Central memory CD8-positive, alpha-beta T cell (primary cell): ENCODE measurements at regions not wholly inside any gene's neighbourhood (a gene's known extent, or its start where the extent isn't known, plus 50 kb on each side); places are given as distances from the start of the nearest gene placed in this dataset.

ENCODE experiments used
- ATAC-seq: fragments of 150-1000 bp; cut with Tn5 transposase; replicated peaks from 2 replicates; pipeline ENCODE4 v1.10.0; 2022; ENCODE audit warnings: mild to moderate bottlenecking, moderate FRiP score, moderate number of reproducible peaks; ENCODE audit not compliant: poor library complexity, severe bottlenecking; ENCODE audit errors: extremely low read depth
- DNase-seq, 2 donors: peaks; one replicate each; pipeline ENCODE4 v3.0.0; 2021; ENCODE audit warnings: low spot score in 2 of 2
- H3K27ac Mint-ChIP-seq: one replicate; pipeline ENCODE4 v1.8.0; 2022; ENCODE audit warnings: low read depth, mild to moderate bottlenecking, moderate library complexity, mixed read lengths
- H3K27me3 Mint-ChIP-seq: one replicate; pipeline ENCODE4 v1.8.0; 2022; ENCODE audit warnings: mixed read lengths
- H3K36me3 Mint-ChIP-seq: one replicate; pipeline ENCODE4 v1.8.0; 2022; ENCODE audit warnings: mild to moderate bottlenecking, moderate library complexity, mixed read lengths; ENCODE audit not compliant: insufficient read depth
- H3K4me1 Mint-ChIP-seq: one replicate; pipeline ENCODE4 v1.8.0; 2022; ENCODE audit warnings: mixed read lengths
- H3K4me3 Mint-ChIP-seq: one replicate; pipeline ENCODE4 v1.8.0; 2022; ENCODE audit warnings: mild to moderate bottlenecking, moderate library complexity, mixed read lengths
- H3K9me3 Mint-ChIP-seq: one replicate; pipeline ENCODE4 v1.8.0; 2022; ENCODE audit warnings: mixed read lengths

DNA sequence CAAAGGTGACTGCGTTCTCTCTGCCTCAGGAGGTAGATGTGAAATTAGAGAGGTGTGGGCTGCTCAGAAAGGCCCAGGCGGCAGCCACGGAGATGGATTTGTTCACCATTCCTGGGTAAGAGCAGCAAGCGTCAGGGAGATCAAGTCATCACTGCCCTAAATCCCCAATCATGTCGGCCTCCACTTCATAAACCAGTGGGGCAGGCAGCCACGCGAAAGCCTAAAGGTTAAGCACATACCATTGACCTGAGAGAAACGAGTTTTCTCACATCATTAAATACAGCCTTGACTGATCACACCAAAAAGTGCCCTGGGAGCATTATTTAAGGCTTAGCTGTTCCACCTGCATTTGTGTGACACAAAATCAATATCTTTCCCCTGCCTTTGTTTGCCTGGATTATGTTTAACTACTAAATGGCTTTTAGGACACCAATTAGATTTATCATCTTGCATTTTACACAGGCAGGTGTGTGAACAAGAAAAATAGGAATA is 50.7 kb upstream of the FOXB1 start:
- ATAC-seq (no peak), DNase-seq (no peak)
- H3K27me3 Mint-ChIP-seq: peaks cover 57% of the 10 kb centered on the region
- H3K4me3 Mint-ChIP-seq: no peak overlapping the region
- H3K4me1 Mint-ChIP-seq: no peaks in the 10 kb centered on the region
- H3K27ac Mint-ChIP-seq: no peak overlapping the region
- no peaks in the 10 kb centered on the region for H3K36me3 Mint-ChIP-seq
- H3K9me3 Mint-ChIP-seq: no peaks in the 10 kb centered on the region

DNA sequence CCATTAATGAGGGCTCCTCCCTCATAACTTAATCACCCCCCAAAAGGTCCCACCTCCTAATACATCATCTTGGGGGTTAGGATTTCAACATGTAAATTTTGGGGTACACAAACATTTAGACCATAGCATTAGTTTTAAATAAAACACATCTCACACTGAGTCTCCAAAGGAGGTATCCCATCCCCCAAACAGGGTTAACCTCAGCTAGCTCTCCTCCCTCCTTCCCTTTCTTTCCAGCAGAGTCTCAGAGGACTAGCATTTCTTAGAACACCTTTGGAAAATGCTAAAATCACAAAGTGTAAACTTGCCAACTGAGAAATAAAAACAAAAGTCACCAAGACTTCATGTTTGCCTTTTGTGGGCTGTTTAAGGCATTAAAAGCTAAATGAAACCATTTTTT is 51.2 kb upstream of the FOXB1 start:
- no peak for ATAC-seq
- H3K36me3 Mint-ChIP-seq: no peaks in the 10 kb centered on the region
- H3K27ac Mint-ChIP-seq: no peak overlapping the region
- H3K9me3 Mint-ChIP-seq: no peaks in the 10 kb centered on the region
- no peaks in the 10 kb centered on the region for H3K4me1 Mint-ChIP-seq
- no peak overlapping the region for H3K4me3 Mint-ChIP-seq
- DNase-seq: no peak
- peaks cover 57% of the 10 kb centered on the region for H3K27me3 Mint-ChIP-seq

DNA sequence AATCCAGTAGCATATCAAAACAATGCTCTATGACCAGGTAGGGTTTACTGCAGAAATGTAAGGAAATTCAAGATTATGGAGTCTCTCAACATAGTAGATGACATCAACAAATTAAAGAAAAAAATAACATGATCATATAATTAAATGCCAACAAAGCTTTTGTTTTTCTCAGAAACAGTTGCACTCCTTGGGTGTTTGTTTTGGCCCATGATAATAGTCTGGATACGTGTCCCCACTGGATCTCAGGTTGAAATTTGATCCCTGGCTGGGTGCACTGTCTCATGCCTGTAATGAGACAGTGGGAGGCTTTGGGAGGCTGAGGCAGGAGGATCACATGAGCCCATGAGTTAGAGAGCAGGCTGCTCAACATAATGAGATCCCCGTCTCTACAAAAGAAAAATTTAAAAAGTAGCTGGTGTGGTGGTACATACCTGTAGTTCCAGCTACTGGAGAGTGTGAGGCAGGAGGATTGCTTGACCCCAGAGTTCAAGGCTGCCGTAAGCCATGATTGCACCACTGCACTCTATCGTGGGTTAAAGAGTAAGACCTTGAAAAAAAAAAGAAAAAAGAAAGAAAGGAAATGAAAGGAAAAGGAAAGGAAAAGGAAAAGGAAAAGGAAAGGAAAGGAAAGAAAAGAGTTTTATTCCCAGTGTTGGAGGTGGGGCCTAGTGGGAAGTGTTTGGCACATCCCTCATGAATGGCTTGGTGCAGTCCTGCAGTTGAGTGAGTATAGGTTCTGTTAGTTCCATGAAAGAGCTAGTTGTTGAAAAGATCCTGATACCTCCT is 53.3 kb upstream of the FOXB1 start:
- H3K27me3 Mint-ChIP-seq: peaks cover 38% of the 10 kb centered on the region
- no peak overlapping the region for H3K4me3 Mint-ChIP-seq
- no peak for ATAC-seq
- DNase-seq: no peak
- H3K36me3 Mint-ChIP-seq: no peaks in the 10 kb centered on the region
- H3K9me3 Mint-ChIP-seq: no peaks in the 10 kb centered on the region
- no peak overlapping the region for H3K27ac Mint-ChIP-seq
- H3K4me1 Mint-ChIP-seq: no peaks in the 10 kb centered on the region

DNA sequence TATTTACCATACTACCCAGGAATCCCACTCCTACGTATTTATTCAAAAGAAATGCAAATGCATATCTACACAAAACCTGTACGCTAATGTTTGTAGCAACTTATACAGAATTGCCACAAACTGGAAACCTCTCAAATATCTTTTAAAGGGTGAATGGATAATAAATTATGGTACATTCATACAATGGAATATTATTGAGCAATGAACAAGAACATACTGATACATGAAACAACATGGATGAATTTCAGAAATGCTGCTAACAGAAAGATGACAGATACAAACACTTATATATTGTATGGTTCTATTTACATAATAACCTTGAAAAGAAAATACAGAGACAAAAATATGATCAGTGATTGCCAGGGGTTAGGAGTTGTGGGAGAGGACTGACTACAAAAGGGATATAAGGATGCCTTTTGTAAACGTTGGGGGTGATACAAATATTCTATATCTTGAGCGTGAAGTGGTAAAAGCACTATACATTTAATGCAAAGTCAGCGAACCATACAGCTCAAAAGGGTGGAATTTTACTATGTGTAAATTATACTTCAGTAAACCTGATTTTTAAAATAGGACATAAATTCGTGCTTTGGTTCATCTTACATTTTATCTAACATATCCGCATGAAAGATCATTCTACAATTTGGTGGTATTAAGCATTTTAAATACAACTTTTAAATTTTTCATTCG is 55.0 kb upstream of the FOXB1 start:
- Mint-ChIP-seq H3K27me3 (peaks cover 38% of the 10 kb centered on the region), H3K4me3 (no peak overlapping the region), H3K4me1 (no peaks in the 10 kb centered on the region), H3K9me3 (no peaks in the 10 kb centered on the region), H3K36me3 (no peaks in the 10 kb centered on the region), H3K27ac (no peak overlapping the region)
- DNase-seq (no peak), ATAC-seq (no peak)

GRCh38 chr15:59946084-59946483 is 58.0 kb upstream of the FOXB1 start:
- H3K36me3 Mint-ChIP-seq: no peaks in the 10 kb centered on the region
- no peak overlapping the region for H3K27ac Mint-ChIP-seq
- H3K9me3 Mint-ChIP-seq: no peaks in the 10 kb centered on the region
- ATAC-seq (no peak), DNase-seq (no peak)
- no peak overlapping the region for H3K4me3 Mint-ChIP-seq
- no peaks in the 10 kb centered on the region for H3K4me1 Mint-ChIP-seq
- peaks cover 44% of the 10 kb centered on the region for H3K27me3 Mint-ChIP-seq

GRCh38 chr15:59945036-59945435 is 59.1 kb upstream of the FOXB1 start:
- H3K27me3 Mint-ChIP-seq: peaks cover 48% of the 10 kb centered on the region
- H3K27ac Mint-ChIP-seq: no peak overlapping the region
- H3K36me3 Mint-ChIP-seq: no peaks in the 10 kb centered on the region
- no peaks in the 10 kb centered on the region for H3K9me3 Mint-ChIP-seq
- H3K4me3 Mint-ChIP-seq: no peak overlapping the region
- H3K4me1 Mint-ChIP-seq: no peaks in the 10 kb centered on the region
- ATAC-seq (no peak), DNase-seq (no peak)

- no peaks in the 10 kb centered on the region for H3K9me3 Mint-ChIP-seq
- H3K27ac Mint-ChIP-seq: no peak overlapping the region
- H3K36me3 Mint-ChIP-seq: no peaks in the 10 kb centered on the region
- no peak for ATAC-seq
- no peak overlapping the region for H3K4me3 Mint-ChIP-seq
- DNase-seq: no peak
- no peaks in the 10 kb centered on the region for H3K4me1 Mint-ChIP-seq
- H3K27me3 Mint-ChIP-seq: peaks cover 56% of the 10 kb centered on the region
Observed at GRCh38 chr15:59941612-59942011, 62.5 kb upstream of the FOXB1 start.

- Mint-ChIP-seq H3K27ac (no peak overlapping the region), H3K4me1 (no peaks in the 10 kb centered on the region), H3K4me3 (no peak overlapping the region), H3K27me3 (peaks cover 63% of the 10 kb centered on the region), H3K9me3 (no peaks in the 10 kb centered on the region), H3K36me3 (no peaks in the 10 kb centered on the region)
- ATAC-seq: no peak
- no peak for DNase-seq
Observed at GRCh38 chr15:59940928-59941327, 63.2 kb upstream of the FOXB1 start.

DNA sequence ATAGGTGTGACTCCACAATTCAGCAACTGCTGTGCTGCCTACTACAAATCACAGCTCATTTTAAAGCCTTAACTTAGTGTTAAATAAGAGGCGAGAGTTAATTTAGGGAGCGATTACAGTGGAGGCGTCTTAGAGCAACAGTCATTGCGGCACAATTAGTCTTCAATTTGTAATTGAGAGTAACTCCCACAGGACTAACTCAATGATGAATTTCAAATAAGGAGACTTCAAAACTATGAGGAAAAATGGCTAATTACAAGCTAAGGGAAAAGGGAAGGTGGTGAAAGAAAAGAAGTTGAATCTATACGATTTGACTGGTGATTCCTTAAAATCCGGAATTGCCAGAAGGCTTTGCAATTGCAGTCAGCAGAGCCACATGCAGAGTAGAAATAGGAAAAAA is 63.7 kb upstream of the FOXB1 start:
- DNase-seq (no peak), ATAC-seq (no peak)
- Mint-ChIP-seq H3K36me3 (no peaks in the 10 kb centered on the region), H3K4me1 (no peaks in the 10 kb centered on the region), H3K27ac (no peak overlapping the region), H3K4me3 (no peak overlapping the region), H3K9me3 (no peaks in the 10 kb centered on the region), H3K27me3 (peaks cover 63% of the 10 kb centered on the region)

GRCh38 chr15:59936741-59937140 is 67.4 kb upstream of the FOXB1 start:
- Mint-ChIP-seq H3K4me1 (no peaks in the 10 kb centered on the region), H3K9me3 (no peaks in the 10 kb centered on the region), H3K27ac (no peak overlapping the region), H3K36me3 (no peaks in the 10 kb centered on the region), H3K4me3 (no peak overlapping the region), H3K27me3 (peaks cover 59% of the 10 kb centered on the region)
- DNase-seq: no peak
- ATAC-seq: no peak

DNA sequence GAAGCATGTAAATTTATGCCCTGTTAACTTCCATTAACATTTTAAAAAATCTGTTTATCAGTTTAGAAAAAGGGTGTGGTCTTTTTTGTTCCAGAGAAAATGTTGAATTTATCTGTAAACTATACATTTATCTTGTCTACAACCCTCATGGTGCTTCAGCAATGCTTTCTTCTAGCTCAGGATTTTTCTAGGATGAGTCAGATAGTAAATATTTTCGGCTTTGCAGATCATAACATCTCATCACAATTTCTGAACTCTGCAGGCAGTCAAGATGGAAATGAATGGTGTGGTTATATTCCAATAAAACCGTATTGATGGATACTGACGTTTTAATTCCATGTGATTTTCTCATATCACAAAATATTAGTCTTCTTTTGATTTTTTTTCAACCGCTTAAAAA is 70.5 kb upstream of the FOXB1 start:
- no peak for DNase-seq
- Mint-ChIP-seq H3K27me3 (peaks cover 72% of the 10 kb centered on the region), H3K4me3 (no peak overlapping the region), H3K36me3 (no peaks in the 10 kb centered on the region), H3K4me1 (no peaks in the 10 kb centered on the region), H3K27ac (no peak overlapping the region), H3K9me3 (no peaks in the 10 kb centered on the region)
- no peak for ATAC-seq

DNA sequence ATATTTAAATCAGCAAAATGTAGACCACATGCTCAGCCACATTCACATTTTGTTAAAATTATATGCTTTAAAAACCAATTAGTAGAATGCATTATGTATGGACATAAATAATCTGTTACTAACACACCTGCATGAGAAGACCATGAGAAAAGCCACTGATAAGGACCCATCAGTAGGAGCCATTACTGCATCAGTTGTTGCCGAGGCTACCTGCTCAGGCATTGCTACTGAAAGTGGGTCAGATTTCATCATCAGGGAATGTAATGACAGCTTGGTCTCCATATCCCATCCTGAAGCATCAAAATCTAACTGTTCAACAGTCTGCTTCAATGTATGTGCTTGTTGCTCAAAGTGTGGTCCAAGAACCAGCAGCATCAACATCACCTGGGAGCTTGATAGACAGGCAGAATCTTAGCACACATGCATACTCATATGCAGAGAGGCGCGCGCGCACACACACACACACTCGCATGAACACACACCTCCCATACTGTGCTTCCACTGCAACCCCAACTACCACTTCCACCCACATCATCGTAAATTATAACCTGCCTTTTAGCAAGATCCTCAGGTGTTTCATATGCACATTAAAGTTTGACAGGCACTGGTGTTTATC is 72.4 kb upstream of the FOXB1 start:
- H3K4me3 Mint-ChIP-seq: no peak overlapping the region

More for the DNA sequence above, 72.4 kb upstream of the FOXB1 start:
- Mint-ChIP-seq H3K27ac (no peak overlapping the region), H3K27me3 (peaks cover 84% of the 10 kb centered on the region), H3K36me3 (no peaks in the 10 kb centered on the region), H3K4me1 (no peaks in the 10 kb centered on the region), H3K9me3 (no peaks in the 10 kb centered on the region)
- DNase-seq: no peak
- ATAC-seq: no peak
